GM18505 (cell line): ENCODE measurements at regions not wholly inside any gene's neighbourhood (a gene's known extent, or its start where the extent isn't known, plus 50 kb on each side); places are given as distances from the start of the nearest gene placed in this dataset.

ENCODE experiments used
- ATAC-seq: cut with Tn5 transposase; IDR thresholded peaks from one replicate; pipeline ENCODE4 v1.9.1; 2021; ENCODE audit not compliant: unreplicated experiment
- POLR2A ChIP-seq: IDR thresholded peaks from 4 replicates; pipeline ENCODE4 v1.6.1; 2011; ENCODE audit warnings: borderline replicate concordance; ENCODE audit not compliant: insufficient read depth, insufficient read length; ENCODE audit errors: extremely low read depth

DNA sequence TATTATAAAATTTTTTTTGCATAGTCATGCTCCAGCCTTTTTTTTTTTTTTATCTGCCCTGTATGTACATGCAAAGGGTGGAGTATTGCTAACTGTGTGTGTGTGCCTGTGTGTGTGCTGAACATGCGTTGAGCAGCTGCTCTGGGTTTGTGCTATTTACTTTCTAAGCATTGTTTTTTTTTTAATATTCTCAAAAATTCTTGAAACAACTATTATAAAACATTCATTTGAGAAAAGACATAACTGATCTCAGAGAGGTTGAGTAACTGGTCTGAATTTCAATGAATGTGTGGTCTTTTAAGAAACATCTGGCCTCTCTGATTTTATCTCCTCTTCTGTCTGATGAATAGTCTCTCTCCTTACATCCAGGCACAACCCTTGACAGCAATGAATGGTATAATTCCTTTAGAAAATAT lies 366.0 kb upstream of the SLC14A2 start:
- TF ChIP-seq POLR2A: no peak
- no peak for ATAC-seq

- no peak for ATAC-seq
- no peak for TF ChIP-seq POLR2A
These were observed 364.8 kb upstream of the SLC14A2 start for GRCh38 chr18:45250479-45250878.

GRCh38 chr18:45251236-45251635 lies 364.0 kb upstream of the SLC14A2 start:
- TF ChIP-seq POLR2A: no peak
- no peak for ATAC-seq

- no peak for TF ChIP-seq POLR2A
- no peak for ATAC-seq
These were observed 362.8 kb upstream of the SLC14A2 start for GRCh38 chr18:45252474-45252873.

- TF ChIP-seq POLR2A: no peak
- no peak for ATAC-seq
These were observed 362.2 kb upstream of the SLC14A2 start for GRCh38 chr18:45253056-45253565.

DNA sequence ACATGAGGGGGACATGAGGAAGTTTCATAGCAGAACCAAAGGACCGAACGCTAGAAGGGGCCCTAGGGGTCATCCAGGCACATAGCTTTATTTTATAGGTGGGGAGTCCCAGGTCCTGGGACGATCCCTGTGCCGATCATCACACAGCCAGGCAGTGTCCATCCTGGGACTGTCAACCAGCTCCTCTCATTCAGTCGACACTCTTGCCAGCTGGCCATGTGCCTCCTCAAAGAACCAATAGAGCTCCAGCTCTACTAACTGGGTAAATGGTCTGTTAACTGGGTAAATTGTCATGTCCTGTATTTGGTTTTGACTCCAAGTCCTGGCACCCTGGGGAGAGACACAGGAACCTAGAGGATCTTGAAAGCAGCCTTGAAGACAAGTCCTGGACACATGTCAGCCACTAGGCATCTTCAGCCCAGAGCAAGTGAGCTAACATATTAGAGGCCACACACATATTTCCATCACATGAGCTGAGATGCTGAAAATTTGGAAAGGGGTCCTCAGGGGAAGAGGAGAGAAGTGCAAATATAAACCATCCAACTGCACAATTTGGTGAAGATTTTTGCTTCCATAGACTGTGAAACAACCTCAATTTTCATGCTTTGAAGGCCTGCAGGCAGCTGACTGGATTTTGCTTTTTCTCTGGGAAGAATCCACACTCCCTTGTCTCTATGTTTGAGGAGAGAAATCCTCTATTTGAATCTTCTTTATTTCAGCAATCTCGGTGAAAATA lies 361.1 kb upstream of the SLC14A2 start:
- no peak for ATAC-seq
- no peak for TF ChIP-seq POLR2A

DNA sequence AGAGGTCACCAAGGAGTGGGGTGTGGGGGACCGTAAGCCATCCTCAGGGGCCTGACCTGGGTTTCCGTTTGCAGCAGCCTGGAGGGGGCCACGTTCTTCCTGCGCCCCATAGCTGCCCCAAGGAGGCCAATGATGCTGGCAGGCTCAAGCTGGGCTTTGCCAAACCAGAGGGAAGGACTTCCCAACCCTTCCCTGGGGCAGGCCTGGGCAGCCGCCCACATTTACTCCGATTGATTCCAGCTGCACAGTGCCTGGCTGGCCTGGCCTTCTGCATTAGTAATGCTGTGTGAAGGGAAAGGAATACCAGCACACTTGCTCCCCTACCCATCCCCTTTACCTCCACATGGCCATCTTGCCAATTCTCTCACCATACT lies 360.6 kb upstream of the SLC14A2 start:
- no peak for ATAC-seq
- no peak for TF ChIP-seq POLR2A

- no peak for TF ChIP-seq POLR2A
- no peak for ATAC-seq
These were observed 359.9 kb upstream of the SLC14A2 start for GRCh38 chr18:45255197-45255890.

- no peak for ATAC-seq
- TF ChIP-seq POLR2A: no peak
These were observed 355.2 kb upstream of the SLC14A2 start for GRCh38 chr18:45260125-45260524.

DNA sequence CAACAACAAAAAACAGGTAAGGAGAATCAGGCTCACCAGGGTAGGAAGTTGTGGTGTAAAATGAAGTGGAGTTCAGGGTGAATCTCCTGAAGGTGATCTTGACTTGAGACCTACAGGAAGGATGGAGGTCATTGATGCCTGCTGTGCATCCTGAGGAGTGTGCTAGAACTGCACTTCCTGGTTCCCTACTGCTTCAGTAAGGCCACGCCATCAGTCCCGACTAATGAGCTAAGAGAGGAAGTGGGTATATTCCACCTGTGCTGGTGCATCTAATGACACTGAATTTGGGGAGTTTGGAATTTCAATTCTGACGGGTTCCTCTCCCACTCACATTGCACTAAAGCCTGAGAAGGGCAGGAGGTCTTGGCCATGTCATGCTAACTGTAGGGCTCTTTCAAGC lies 349.3 kb upstream of the SLC14A2 start:
- no peak for ATAC-seq
- no peak for TF ChIP-seq POLR2A

GRCh38 chr18:45267622-45268021 lies 347.7 kb upstream of the SLC14A2 start:
- TF ChIP-seq POLR2A: no peak
- no peak for ATAC-seq

DNA sequence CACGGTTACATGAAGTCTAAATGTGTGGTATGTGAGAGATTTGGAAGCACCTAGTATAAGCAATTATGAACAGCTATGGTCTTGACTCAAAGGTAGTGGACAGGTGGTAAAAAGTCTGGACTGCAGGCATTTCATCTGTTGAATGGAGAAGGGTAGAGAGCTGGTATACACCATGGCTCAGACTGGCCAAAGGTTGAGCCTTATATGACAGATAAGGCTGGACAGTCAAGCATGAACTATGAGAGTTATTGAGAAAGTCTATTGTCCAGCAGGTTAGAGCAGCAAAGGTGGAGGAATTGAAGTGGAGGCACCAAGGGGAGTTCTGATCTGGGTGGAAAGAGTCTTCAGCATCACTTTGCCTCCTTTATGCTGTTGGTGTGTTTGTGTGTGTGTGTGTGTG lies 346.7 kb upstream of the SLC14A2 start:
- no peak for TF ChIP-seq POLR2A
- ATAC-seq: no peak

- ATAC-seq: no peak
- no peak for TF ChIP-seq POLR2A
These were observed 344.9 kb upstream of the SLC14A2 start for GRCh38 chr18:45270289-45270771.

- no peak for TF ChIP-seq POLR2A
- no peak for ATAC-seq
These were observed 341.2 kb upstream of the SLC14A2 start for GRCh38 chr18:45274026-45274425.
